GM21447 (cell line): ENCODE measurements at regions not wholly inside any gene's neighbourhood (a gene's known extent, or its start where the extent isn't known, plus 50 kb on each side); places are given as distances from the start of the nearest gene placed in this dataset.

Experiments used
- ATAC-seq: cut with Tn5 transposase; IDR thresholded peaks from one replicate; pipeline ENCODE4 v1.9.1; 2021; ENCODE audit not compliant: unreplicated experiment

DNA sequence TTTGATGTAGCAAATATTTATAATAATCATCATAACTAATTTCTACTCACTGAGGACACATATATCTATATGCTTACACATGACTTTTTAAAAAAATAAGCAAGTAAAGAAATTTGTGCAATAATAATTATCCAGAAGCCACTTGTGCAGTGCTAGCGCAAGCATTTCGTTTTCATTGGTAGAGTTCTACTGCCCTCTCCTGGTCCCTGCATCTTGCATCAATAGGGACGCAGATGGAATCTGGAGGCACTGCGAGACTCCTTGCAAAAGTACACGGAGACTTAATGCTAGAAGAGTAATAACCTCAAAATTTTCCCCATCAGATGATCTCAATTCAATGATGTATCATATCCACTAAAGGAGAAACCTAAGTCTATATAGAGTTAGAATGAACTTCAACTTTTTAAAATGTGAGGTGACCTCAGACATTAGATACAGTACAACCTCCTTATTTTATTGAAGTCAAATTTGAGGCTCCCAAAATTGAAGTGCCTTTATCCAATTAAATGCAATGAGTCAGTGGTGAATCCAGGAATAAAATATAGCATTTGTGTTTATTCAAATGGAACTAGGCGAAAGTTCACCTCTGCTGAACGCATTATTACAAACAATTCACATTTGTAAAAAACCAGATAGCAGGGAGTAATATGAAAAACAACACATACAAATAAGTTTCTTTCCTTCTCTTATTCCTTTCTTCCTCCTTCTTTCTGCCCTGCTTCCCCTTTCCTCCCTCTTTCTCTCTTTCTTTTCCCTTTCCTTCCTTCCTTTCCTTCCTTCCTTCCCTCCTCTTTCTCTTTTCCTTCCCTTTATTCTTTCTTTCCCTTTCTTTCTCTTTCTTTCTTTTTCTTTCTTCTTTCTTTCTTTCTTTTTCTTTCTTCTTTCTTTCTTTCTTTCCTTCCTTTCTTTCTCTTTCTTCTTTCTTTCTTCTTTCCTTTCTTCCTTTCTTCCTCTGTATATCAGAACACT, 450.0 kb downstream of the ANKRD50 start:
- ATAC-seq = peak; percentile 94

DNA sequence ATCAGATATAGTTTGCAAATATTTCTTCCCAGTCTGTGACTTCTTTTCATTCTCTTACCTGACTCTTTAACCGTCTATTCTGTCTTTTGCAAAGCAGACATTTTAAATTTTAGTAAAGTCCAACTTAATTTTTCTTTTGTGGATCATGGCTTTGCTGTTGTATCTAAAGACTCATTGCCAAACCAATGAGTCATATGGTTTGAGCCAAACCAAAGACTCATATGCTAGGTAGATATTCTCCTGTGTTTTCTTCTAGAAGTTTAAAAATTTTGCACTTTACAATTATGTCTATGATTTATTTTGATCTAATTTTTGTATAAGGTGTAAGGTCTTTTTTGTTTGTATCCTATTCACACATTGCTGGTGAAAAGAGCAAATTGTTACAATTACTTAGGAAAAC, 446.8 kb downstream of the ANKRD50 start:
- no peak for ATAC-seq

DNA sequence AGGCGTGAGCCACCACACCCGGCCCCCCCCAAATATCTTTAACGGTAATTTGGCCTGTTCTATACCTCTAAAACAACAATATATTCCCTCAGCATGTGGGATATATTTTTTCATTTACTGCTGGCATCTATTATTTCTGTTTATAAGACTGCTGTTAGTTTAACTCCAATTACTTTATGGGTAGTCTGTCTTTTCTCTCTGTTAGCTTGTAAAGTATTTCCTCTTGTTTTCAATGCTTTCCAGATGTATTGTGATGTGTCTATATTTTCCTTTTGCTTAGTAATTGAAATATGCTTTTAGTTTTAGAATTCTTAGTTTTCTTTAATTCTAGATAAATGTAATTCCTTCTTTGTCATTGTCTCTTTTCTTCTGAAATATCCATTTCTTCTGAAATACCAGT, 445.8 kb downstream of the ANKRD50 start:
- ATAC-seq = no peak

DNA sequence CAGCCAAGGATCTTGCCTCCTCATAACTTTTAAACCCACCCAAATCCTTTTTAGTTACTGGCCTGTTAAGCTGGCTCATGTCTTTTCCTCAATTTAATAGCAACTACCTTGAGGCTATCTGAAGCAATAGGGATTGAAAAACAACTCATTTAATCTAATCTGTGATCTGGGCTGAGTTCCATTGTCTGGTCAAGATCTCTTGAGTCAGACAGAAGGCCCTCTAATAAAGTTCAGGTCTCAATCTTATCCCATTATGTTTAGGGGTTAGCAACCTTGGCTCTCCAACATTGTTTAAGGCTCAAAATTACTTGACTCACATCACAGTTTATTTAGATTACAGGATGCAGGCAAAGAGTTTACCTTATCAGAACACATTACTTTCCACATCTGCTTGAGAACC, 436.1 kb downstream of the ANKRD50 start:
- ATAC-seq = no peak

DNA sequence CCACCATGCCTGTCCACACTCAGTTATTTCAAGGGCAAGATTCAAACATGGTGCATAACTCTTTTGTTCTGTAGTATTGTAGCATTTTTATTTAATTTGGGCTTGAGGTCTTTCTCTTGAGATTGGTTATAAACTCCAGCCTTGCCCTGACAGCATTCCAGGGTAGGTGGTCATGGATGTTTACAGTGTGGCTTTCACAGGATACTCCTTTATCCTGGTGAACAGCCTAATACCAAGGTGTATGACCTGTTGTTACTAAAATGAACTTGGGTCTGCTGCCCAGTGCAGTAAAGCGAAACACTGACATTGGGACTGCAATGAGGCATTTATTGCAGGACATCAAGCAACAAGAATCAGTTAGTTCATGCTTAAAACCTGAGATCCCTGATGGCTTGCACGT, 434.8 kb downstream of the ANKRD50 start:
- no peak for ATAC-seq

DNA sequence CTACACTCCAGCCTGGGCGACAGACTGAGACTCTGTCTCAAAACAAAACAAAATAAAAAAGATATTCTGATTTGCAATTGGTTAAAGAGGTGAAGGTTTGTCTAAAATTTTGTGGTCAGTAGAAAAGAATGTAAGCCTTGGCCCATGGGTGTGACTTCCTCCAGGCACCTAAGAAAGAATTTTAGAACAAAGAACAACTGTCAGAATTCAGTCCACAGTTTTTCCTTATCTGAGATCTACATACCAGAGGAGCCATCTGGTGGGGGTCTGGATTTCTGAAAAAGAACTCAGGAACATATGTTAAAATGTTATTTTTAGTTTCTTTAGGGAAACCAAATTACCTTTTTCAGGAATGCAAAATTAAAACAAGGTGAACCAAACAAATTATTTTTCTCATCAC, 434.1 kb downstream of the ANKRD50 start:
- no peak for ATAC-seq

DNA sequence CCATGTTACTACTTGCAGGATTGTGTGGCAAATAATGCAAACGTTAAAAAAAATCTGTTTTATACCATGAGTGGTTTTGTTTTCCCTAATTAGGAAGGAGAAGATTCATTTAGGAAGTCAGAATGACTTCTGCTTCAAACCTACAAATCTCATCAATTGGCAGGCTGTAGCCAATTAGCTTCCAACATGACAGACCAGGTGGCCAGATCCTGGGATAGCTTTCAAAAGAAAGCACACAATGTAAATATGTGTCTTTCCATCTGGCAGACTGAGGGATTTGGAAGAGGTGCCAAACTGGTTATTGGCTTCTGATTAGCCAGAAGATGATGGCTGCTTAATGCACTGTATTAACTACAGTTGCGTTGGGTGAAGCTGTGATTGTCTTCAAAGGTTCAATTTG, 432.8 kb downstream of the ANKRD50 start:
- no peak for ATAC-seq

DNA sequence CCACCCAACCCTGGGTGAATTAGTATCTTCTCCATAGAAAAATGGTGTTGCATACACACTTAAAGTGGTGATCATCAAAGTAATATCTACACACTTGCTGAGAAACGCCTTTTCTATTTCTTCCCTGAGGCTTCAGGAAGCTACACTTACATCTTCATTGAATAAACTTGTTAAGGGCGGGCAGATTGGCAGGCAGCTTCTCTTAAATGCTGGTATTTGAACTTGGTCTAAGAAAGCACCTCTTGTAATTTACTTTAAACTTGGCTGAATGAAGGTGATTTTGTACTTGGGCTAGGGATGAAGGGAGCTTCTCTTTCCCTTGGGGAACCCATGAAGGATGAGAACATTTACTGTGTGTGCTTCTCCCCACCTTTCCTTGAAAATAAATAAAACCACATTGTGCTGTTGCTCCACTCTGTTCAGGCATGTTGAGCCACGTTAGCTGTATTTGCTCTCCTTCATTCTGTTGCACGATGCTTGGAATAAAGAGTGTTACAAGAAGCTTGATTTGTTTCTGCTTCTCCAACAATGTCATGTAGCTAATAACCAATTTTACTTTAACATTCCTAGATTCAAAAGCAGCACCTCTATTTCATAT, 430.1 kb downstream of the ANKRD50 start:
- no peak for ATAC-seq

DNA sequence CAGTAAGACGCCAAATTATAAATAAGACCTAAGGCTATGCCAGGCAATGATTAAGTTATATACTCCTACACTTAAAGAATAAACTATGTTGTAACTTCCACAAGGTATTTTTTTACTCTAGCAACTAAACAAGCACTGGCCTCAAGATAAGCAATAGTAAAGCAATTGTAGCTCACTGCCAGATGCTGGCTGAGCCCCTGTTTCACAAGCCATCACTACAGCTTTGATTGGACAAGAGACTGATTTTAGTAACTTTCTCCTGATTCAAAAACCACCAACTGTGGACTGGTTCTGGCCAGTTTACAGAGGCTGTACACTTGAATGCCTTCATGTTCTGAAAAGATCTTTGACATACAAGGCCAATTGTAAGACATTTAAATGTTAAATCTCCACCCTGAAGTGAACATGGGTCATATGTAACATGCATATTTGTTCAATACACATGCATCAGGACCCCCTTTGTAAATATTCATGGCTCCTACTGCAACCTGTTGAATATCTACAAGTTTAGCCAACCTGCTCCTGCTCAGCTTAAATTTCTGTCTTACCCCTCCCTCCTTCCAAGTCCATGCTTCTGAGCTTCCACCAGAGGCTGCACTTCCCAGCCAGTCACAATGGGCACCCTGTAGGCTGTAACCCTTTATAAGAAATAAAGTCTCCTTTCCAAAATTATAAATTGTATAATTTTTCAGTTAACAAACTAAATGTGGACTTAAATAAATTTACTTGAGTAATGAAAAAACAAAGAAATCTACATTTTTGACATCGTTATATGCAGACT, 423.6 kb downstream of the ANKRD50 start:
- ATAC-seq = no peak

DNA sequence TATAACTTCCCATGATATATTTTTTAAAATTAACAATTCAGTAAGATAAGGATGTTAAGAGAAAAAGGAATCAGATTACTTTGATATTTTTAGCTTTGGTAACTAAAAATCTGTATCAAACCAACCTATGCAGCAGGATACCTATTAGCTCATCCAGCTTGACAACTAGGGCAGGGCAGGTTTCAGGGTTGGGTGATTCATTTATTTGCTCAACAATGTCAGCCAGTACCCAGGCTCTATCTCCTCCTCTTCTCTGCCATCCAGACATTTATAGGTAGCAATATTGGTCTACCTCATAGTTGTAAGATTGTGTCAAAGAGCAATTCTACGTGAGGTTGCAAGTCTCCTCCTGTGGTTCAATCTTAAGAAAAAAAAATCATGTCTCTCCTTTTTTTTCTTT, 421.9 kb downstream of the ANKRD50 start:
- ATAC-seq = no peak

DNA sequence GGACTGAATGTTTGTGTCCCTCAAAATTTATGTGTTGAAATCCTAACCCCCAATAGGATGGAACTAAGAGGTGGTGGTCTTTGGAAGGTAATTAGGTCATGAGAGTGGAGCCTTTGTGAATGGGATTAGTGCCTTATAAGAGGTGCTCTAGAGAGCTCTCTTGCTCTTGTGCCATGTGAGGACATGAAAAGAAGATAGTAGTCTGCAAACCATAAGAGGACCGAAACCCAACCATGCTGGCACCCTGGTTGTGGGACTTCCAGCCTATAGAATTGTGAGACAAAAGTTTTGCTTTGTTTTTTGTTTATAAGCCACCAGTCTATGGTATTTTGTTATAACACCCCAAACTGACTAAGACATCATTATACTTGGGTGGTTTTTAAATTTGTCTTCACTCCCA, 417.1 kb downstream of the ANKRD50 start:
- no peak for ATAC-seq

DNA sequence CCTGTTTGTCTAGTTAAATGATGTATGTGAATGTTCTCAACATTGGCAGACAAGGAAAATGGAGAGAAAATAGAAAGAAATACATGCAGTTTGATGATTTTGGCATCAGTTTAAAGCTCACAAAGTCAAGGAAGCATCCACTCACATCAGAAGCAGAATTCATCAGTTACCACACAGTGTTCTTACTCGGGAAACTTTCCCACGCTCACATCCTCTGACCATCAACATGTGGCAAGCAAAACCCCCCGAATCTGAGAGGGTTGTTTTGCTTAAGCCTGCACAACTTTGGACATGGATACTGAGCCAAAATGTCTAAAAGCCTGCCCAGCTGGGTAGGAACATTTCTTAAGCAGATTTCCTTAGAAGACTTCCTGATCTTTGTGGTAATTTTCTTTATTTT, 407.6 kb downstream of the ANKRD50 start:
- ATAC-seq = no peak

DNA sequence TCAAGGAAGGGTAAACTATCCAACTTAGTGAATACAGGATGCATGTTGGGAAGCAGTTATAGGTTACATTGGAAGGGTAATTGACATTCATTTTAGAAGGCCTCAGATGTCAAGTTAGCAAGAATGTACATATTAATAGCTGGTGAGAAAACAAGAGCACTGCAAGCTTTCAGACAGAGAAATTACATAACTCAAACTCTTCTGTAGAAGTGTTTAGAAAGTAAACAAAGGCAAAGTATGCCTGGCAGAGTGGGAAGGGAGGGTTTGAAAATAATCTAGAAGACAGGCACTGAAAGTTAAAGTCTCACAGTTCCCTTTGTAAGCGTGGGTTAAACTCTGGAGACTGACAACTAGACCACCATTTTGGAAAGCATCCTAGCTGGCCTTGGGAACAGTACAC, 406.2 kb downstream of the ANKRD50 start:
- no peak for ATAC-seq

DNA sequence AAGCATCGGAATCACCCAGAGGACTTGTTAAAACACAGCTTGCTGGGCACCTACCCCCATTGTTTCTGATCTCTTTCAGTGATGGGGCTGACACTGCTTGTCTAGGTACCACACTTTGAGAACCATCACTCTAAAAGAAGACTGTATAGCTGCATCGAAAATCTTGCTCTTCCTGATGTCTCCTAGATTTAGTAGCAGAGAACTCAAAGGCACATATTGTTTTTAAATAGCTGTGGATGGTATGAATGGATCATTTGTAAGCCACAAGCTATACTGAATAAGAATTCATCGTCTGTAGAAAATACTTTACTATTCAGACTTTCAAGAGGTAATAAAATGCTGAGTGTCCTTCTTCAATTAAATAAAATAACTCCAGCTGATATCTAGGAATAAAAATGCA, 405.4 kb downstream of the ANKRD50 start:
- ATAC-seq = no peak

DNA sequence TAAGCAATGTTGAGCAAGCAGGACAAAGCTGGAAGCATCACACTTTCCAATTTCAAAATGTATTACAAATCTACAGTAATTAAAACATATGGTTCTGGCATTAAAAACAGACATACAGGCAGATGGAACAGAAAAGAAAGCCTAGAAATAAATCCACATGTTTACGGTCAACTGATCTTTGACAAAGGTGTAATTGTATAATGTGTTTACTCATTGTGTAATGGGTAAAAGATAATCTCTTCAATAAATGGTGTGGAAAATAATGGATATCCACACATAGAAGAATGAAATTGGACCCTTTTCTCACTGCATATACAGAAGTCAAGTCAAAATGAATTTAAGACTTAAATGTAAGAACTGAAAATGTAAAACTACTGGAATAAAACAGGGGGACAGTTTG, 394.2 kb downstream of the ANKRD50 start:
- no peak for ATAC-seq

DNA sequence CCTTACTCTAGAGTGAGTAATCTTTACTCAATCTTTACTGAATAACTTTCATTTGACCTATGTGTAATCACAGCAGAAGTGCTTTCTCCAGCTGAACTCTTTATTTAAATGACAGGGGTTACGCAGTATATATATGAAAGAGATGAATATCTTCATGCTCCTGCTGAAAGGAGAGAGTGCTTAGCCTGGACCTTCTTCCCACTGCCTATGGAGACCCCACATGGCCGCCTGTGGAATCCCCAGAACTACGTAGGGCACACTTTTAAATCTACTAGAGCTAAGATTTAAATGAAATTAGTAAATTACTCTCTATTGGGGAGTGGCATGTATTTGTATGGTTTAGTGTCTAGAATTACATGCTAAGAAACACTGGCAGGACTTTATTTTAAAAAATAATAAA, 391.2 kb downstream of the ANKRD50 start:
- ATAC-seq = no peak

DNA sequence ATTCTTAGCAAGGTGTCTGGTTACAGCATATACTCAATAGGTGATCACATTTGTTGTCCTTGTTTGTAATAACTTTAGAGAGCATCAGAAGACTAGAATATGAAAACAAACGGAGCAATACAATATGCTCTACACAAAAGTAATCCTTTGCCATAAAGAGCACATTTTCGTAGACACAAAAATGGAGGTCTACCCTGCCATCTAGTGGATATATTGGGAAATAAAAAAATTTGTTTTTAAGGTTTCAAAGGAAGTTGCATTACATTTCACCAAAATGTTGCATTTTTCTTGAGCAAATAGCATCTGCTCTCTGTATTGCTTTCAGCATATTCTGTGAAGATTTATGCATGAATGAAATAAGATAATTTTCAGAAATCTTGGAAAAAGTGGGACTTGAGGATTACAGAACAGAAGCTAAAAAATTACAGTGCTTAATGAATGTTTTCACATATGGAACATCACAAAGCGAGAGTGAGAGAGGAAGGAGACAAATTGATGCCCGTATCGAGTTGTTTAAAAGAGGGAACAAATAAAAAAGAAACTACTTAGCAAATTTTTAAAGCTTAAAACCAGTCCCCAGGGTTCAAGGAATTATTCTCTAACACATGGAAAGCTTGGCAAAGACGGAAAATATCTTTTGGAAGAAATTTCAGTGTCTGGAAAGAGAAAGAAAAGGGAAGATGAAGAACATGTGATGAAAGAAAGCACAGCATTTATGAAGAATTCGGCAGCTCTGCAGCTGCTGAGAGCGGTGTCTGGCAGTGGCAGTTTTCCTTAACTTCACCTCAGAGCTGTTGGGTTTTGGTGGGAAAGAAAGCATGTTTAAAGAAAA, 390.1 kb downstream of the ANKRD50 start:
- ATAC-seq = no peak

DNA sequence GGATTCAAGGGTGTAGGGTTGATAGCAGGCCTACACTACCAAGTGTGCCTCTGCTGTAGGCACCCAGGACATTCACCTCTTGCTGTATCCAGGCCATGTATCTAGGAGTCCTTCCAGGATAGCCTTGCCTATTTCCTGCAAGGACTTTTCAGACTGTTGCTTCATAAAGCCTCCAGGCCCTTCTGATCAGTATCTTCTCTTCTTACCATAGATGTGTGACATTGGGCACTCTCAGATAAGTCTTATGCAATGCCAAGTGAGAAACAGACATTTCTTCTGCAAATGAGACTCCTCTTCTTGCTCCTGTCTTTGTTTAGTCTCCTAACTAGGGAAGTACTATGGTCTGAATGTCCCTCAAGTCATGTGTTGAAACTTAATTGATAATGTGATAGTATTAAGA, 386.8 kb downstream of the ANKRD50 start:
- no peak for ATAC-seq

DNA sequence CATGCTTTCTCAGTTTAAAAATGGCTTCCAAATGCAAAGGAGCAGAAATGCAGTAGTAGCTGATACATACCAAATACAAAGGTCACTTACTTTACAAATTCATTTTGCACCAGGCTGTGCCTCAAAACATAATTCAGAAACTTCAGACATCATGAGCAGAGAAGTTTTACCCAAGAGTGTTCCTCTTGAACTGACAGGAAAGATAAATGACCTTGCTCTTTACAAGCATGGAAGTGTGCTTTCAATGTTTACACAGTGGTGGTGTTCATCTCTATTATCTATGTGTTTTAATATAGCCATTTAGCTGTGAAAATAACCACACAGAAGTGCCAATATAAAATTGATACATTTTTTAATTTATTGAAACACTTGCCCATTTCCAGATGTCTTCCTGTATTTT, 383.4 kb downstream of the ANKRD50 start:
- ATAC-seq = no peak

DNA sequence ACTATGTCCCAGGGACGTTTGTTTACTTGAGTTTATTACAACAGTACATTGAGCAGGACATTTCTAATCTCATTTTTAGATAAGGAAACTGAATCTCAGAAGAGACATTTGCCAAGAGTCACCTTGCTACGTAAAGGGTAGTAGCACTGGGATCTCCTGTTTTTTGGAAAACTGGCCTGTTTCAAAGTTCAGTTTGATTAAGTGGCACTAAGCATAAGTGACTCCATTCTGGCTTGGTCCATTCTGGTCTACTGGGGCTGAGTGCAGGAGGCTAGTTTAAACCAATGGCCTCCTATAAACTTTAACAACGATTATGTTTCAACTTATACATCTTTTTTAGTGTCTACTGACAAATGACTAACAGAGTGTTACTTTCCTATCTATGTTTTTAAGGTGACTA, 382.5 kb downstream of the ANKRD50 start:
- no peak for ATAC-seq

DNA sequence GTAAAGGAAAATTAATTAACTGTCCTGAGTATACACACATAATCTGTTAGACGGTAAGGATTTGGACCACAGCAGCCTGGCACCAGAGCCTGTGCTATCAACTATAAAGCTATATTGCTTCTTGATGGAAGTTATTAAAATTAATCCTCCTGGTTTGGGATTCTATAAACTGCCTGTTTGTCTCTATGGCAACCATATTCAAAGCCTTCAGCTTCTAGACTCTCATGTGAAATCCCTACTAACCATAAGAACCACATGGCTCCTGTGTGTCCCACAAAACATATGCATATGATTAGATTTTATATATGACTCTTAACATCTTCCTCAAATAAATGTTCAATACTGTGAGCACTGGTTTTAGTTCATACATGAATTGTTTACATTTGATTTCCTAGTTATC, 380.8 kb downstream of the ANKRD50 start:
- no peak for ATAC-seq
